ENCODE measurements at regions not wholly inside any gene's neighbourhood (a gene's known extent, or its start where the extent isn't known, plus 50 kb on each side); places are given as distances from the start of the nearest gene placed in this dataset.

- no peaks in the 10 kb centered on the region for H3K4me1 ChIP-seq (ENCODE audit: control insufficient read depth, insufficient read depth, low read length)
- WGBS (ENCODE audit: insufficient coverage), result 64% methylated on average over 2 of the region's 4 CpGs
- no peak overlapping the region for H3K27ac ChIP-seq (ENCODE audit: low read depth, low read length)
- DNase-seq (ENCODE audit: low read depth in 4 of 6, low spot score in 6 of 6), result no peak
- no peak overlapping the region for H3K4me3 ChIP-seq (ENCODE audit: low read depth, low read length)
- H3K27me3 ChIP-seq (ENCODE audit: control insufficient read depth, insufficient read depth, low read length), result no peaks in the 10 kb centered on the region
- no peaks in the 10 kb centered on the region for H3K9me3 ChIP-seq (ENCODE audit: control insufficient read depth, insufficient read depth, low read length)
- H3K36me3 ChIP-seq (ENCODE audit: control insufficient read depth, insufficient read depth, low read length), result no peaks in the 10 kb centered on the region
Measured at GRCh38 chr13:79803989-79804388, 323.0 kb downstream of the NDFIP2 start.

DNA sequence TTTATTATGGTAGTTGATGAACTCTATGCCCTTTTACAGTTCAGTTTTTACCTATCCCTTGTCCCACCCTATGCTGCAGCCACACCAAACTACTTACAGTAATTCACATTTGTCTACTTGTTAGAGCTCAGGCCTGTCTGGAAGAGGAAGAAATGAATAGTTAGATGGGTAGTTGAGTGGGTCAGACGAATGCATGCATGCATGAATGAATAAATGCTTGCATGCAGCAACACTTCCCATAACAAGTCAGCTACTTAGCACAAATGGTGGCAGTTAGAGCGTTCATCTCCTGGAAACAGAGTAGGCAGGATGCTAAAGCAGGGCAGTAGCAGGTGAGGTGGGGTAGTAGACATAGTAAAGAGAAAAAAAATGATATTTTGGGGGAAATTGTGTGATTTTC lies 322.3 kb downstream of the NDFIP2 start:
- no peak overlapping the region for H3K4me3 ChIP-seq (ENCODE audit: low read depth, low read length)
- no peak overlapping the region for H3K27ac ChIP-seq (ENCODE audit: low read depth, low read length)
- no peaks in the 10 kb centered on the region for H3K4me1 ChIP-seq (ENCODE audit: control insufficient read depth, insufficient read depth, low read length)
- no peak for DNase-seq (ENCODE audit: low read depth in 4 of 6, low spot score in 6 of 6)
- H3K9me3 ChIP-seq (ENCODE audit: control insufficient read depth, insufficient read depth, low read length), result no peaks in the 10 kb centered on the region
- no CpG with 5 or more reads among the region's 2 CpGs for WGBS (ENCODE audit: insufficient coverage)
- no peaks in the 10 kb centered on the region for H3K27me3 ChIP-seq (ENCODE audit: control insufficient read depth, insufficient read depth, low read length)
- no peaks in the 10 kb centered on the region for H3K36me3 ChIP-seq (ENCODE audit: control insufficient read depth, insufficient read depth, low read length)

GRCh38 chr13:79802389-79803085 lies 321.6 kb downstream of the NDFIP2 start:
- no peak for DNase-seq (ENCODE audit: low read depth in 4 of 6, low spot score in 6 of 6)
- H3K4me1 ChIP-seq (ENCODE audit: control insufficient read depth, insufficient read depth, low read length), result no peaks in the 10 kb centered on the region
- no peak overlapping the region for H3K27ac ChIP-seq (ENCODE audit: low read depth, low read length)
- 67% methylated on average over 1 of the region's 2 CpGs for WGBS (ENCODE audit: insufficient coverage)
- H3K27me3 ChIP-seq (ENCODE audit: control insufficient read depth, insufficient read depth, low read length), result no peaks in the 10 kb centered on the region
- no peak overlapping the region for H3K4me3 ChIP-seq (ENCODE audit: low read depth, low read length)
- no peaks in the 10 kb centered on the region for H3K36me3 ChIP-seq (ENCODE audit: control insufficient read depth, insufficient read depth, low read length)
- no peaks in the 10 kb centered on the region for H3K9me3 ChIP-seq (ENCODE audit: control insufficient read depth, insufficient read depth, low read length)

- no peaks in the 10 kb centered on the region for H3K27me3 ChIP-seq (ENCODE audit: control insufficient read depth, insufficient read depth, low read length)
- no peak overlapping the region for H3K27ac ChIP-seq (ENCODE audit: low read depth, low read length)
- WGBS (ENCODE audit: insufficient coverage), result 33% methylated on average over 1 of the region's 2 CpGs
- no peaks in the 10 kb centered on the region for H3K36me3 ChIP-seq (ENCODE audit: control insufficient read depth, insufficient read depth, low read length)
- DNase-seq (ENCODE audit: low read depth in 4 of 6, low spot score in 6 of 6), result peak in 2 of 6 donors; percentile 66 to 72
- no peak overlapping the region for H3K4me3 ChIP-seq (ENCODE audit: low read depth, low read length)
- no peaks in the 10 kb centered on the region for H3K4me1 ChIP-seq (ENCODE audit: control insufficient read depth, insufficient read depth, low read length)
- no peaks in the 10 kb centered on the region for H3K9me3 ChIP-seq (ENCODE audit: control insufficient read depth, insufficient read depth, low read length)
Measured at GRCh38 chr13:79799059-79799867, 318.3 kb downstream of the NDFIP2 start.

DNA sequence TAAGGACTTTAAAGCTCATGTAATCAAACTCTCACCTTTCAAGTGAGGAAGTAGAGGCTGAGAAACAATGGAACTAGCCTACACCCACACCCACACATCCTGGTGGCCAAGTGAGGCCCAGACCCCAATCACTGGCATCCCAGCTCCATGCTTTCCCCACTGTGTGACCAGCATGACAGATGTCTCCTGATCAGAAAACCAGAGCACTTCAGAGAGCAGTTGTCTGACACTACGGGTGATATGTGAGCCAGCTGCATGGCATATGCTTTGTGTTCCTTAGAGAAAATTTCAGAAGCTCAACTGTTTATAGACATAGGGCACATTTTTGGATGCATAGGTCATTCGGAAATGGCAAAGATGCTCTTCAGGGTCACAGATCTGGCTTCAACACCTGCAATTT lies 315.2 kb downstream of the NDFIP2 start:
- Histone ChIP-seq H3K4me3 (ENCODE audit: low read depth, low read length) (no peak overlapping the region), H3K4me1 (ENCODE audit: control insufficient read depth, insufficient read depth, low read length) (no peaks in the 10 kb centered on the region), H3K27ac (ENCODE audit: low read depth, low read length) (no peak overlapping the region), H3K36me3 (ENCODE audit: control insufficient read depth, insufficient read depth, low read length) (no peaks in the 10 kb centered on the region), H3K27me3 (ENCODE audit: control insufficient read depth, insufficient read depth, low read length) (no peaks in the 10 kb centered on the region), H3K9me3 (ENCODE audit: control insufficient read depth, insufficient read depth, low read length) (peaks cover 2% of the 10 kb centered on the region)
- 67% methylated on average over 2 of the region's 2 CpGs for WGBS (ENCODE audit: insufficient coverage)
- no peak for DNase-seq (ENCODE audit: low read depth in 4 of 6, low spot score in 6 of 6)

GRCh38 chr13:79794931-79795330 lies 314.0 kb downstream of the NDFIP2 start:
- H3K4me3 ChIP-seq (ENCODE audit: low read depth, low read length), result no peak overlapping the region
- 33% methylated on average over 1 of the region's 1 CpG for WGBS (ENCODE audit: insufficient coverage)
- H3K27ac ChIP-seq (ENCODE audit: low read depth, low read length), result no peak overlapping the region
- no peaks in the 10 kb centered on the region for H3K36me3 ChIP-seq (ENCODE audit: control insufficient read depth, insufficient read depth, low read length)
- no peaks in the 10 kb centered on the region for H3K4me1 ChIP-seq (ENCODE audit: control insufficient read depth, insufficient read depth, low read length)
- peaks cover 9% of the 10 kb centered on the region for H3K9me3 ChIP-seq (ENCODE audit: control insufficient read depth, insufficient read depth, low read length)
- no peak for DNase-seq (ENCODE audit: low read depth in 4 of 6, low spot score in 6 of 6)
- H3K27me3 ChIP-seq (ENCODE audit: control insufficient read depth, insufficient read depth, low read length), result no peaks in the 10 kb centered on the region

DNA sequence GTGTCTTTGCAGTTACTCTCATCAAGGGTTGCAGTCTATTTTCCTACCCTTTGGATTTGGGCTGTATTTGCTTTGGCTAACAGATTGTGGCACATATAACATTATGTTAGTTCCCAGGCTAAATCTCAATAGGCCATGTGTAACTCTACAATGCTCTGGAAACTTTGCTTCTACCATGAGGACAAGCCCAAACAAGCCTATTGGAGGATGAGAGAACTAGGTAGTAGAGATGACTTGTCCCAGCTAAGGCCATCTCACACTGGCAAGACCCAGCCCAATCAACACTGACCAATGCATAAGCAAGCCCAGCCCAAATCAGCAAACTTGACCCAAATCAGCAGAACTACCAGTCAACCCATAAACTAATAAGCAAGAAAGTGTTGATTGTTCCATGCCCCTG lies 311.8 kb downstream of the NDFIP2 start:
- peaks cover 17% of the 10 kb centered on the region for H3K9me3 ChIP-seq (ENCODE audit: control insufficient read depth, insufficient read depth, low read length)
- no peak overlapping the region for H3K27ac ChIP-seq (ENCODE audit: low read depth, low read length)
- H3K4me3 ChIP-seq (ENCODE audit: low read depth, low read length), result no peak overlapping the region
- no peaks in the 10 kb centered on the region for H3K4me1 ChIP-seq (ENCODE audit: control insufficient read depth, insufficient read depth, low read length)
- no peak for DNase-seq (ENCODE audit: low read depth in 4 of 6, low spot score in 6 of 6)
- no peaks in the 10 kb centered on the region for H3K36me3 ChIP-seq (ENCODE audit: control insufficient read depth, insufficient read depth, low read length)
- H3K27me3 ChIP-seq (ENCODE audit: control insufficient read depth, insufficient read depth, low read length), result no peaks in the 10 kb centered on the region

- DNase-seq (ENCODE audit: low read depth in 4 of 6, low spot score in 6 of 6), result no peak
- H3K27ac ChIP-seq (ENCODE audit: low read depth, low read length), result no peak overlapping the region
- no peaks in the 10 kb centered on the region for H3K4me1 ChIP-seq (ENCODE audit: control insufficient read depth, insufficient read depth, low read length)
- H3K9me3 ChIP-seq (ENCODE audit: control insufficient read depth, insufficient read depth, low read length), result peaks cover 17% of the 10 kb centered on the region
- no peaks in the 10 kb centered on the region for H3K27me3 ChIP-seq (ENCODE audit: control insufficient read depth, insufficient read depth, low read length)
- WGBS (ENCODE audit: insufficient coverage), result 94% methylated on average over 1 of the region's 2 CpGs
- H3K4me3 ChIP-seq (ENCODE audit: low read depth, low read length), result no peak overlapping the region
- H3K36me3 ChIP-seq (ENCODE audit: control insufficient read depth, insufficient read depth, low read length), result no peaks in the 10 kb centered on the region
Measured at GRCh38 chr13:79791471-79792042, 310.6 kb downstream of the NDFIP2 start.

GRCh38 chr13:79786176-79786575 lies 305.2 kb downstream of the NDFIP2 start:
- Histone ChIP-seq H3K36me3 (ENCODE audit: control insufficient read depth, insufficient read depth, low read length) (no peaks in the 10 kb centered on the region), H3K9me3 (ENCODE audit: control insufficient read depth, insufficient read depth, low read length) (peaks cover 16% of the 10 kb centered on the region), H3K4me3 (ENCODE audit: low read depth, low read length) (no peak overlapping the region), H3K27ac (ENCODE audit: low read depth, low read length) (no peak overlapping the region), H3K27me3 (ENCODE audit: control insufficient read depth, insufficient read depth, low read length) (no peaks in the 10 kb centered on the region), H3K4me1 (ENCODE audit: control insufficient read depth, insufficient read depth, low read length) (peaks cover 10% of the 10 kb centered on the region)
- WGBS (ENCODE audit: insufficient coverage), result no CpG with 5 or more reads among the region's 4 CpGs
- DNase-seq (ENCODE audit: low read depth in 4 of 6, low spot score in 6 of 6), result no peak
